IgD-negative memory B cell (primary cell): ENCODE measurements at regions not wholly inside any gene's neighbourhood (a gene's known extent, or its start where the extent isn't known, plus 50 kb on each side); places are given as distances from the start of the nearest gene placed in this dataset.
"Not testable (repeated sequence)": the region's sequence is repeated elsewhere in the genome, so short reads cannot be mapped to it uniquely, and the experiment has no call there.

Experiments used
- H3K27ac Mint-ChIP-seq, 3 donors: one replicate each; pipeline ENCODE4 v1.8.0; 2020 to 2022; ENCODE audit warnings: mild to moderate bottlenecking in 3 of 3, mixed read lengths in 3 of 3, moderate library complexity in 1 of 3
- H3K27me3 Mint-ChIP-seq: one replicate; pipeline ENCODE4 v1.8.0; 2021; ENCODE audit warnings: mixed read lengths
- H3K36me3 Mint-ChIP-seq: one replicate; pipeline ENCODE4 v1.8.0; 2020; ENCODE audit warnings: mild to moderate bottlenecking, mixed read lengths
- H3K4me1 Mint-ChIP-seq, 3 donors: one replicate each; pipeline ENCODE4 v1.8.0; 2020 to 2022; ENCODE audit warnings: mixed read lengths in 3 of 3, mild to moderate bottlenecking in 1 of 3
- H3K4me3 Mint-ChIP-seq, 4 donors: one replicate each; pipeline ENCODE4 v1.8.0; 2020 to 2022; ENCODE audit warnings: mild to moderate bottlenecking in 4 of 4, mixed read lengths in 4 of 4, moderate library complexity in 3 of 4
- H3K9me3 Mint-ChIP-seq, 3 donors: one replicate each; pipeline ENCODE4 v1.8.0; 2020 to 2021; ENCODE audit warnings: mixed read lengths in 3 of 3, mild to moderate bottlenecking in 1 of 3

DNA sequence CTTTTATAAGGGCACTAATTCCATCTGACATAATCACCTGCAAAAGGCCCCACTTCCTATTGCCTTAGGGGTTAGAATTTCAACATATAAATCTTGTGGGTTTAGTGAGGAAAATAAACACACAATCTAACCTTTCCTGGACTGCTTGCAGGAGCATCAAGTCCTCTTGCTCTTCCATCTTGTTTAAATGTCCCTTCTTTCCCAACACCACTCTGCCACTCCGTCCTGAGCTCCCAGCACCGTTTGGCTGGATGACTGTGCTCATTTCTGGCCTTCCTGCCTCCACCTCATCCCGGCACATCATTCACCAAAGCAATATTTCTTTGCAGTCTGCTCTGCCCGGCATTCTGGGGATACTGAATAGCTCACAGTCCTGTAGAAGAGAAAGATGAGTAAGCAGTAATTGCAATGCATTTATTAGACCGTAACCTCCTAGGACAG is 247.8 kb downstream of the BCL2 start:
- H3K27me3 Mint-ChIP-seq = no peaks in the 10 kb centered on the region
- no peak overlapping the region for H3K4me3 Mint-ChIP-seq
- peaks cover 2 to 4% (median 2%) of the 10 kb centered on the region in 3 donors for H3K9me3 Mint-ChIP-seq
- H3K27ac Mint-ChIP-seq = no peak overlapping the region
- peaks cover 0 to 8% (median 4%) of the 10 kb centered on the region in 3 donors for H3K4me1 Mint-ChIP-seq
- H3K36me3 Mint-ChIP-seq = peaks cover 2% of the 10 kb centered on the region

DNA sequence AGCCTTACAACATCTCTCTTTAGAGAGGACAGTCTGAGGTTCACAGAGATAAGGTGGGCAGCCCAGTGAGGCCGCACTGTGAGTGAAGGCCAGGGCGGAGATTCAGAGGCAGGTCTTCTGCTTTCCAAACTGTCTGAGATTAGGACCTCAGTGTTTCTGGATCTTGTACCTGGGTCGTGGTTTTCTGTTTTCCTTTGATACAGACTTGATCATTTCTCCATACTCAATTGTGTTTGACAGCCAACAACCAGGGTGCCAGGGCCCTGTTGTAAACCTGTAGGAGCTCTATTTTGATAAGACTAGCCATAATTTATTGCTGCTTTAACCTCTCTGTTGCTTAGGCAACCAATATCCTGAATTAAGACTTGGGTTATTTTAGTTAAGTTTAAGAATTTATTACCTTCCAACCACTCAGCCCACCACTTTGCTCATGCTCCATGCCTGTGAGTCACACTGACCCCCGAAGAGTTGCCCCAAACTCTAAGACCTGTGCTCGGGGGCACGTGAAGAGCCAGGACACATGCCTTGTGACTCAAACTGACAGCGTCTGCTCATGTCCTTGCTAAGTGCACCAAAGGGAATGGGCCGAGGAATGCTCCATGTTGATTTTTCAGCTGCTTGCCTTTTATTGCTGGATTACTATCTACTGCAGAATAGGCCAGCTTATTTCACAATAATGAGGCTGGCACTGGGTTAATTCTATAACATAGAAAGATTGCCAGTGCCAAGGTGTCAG is 248.6 kb downstream of the BCL2 start:
- H3K4me3 Mint-ChIP-seq = no peak overlapping the region
- H3K27me3 Mint-ChIP-seq = no peaks in the 10 kb centered on the region
- peaks cover 0 to 8% (median 4%) of the 10 kb centered on the region in 3 donors for H3K4me1 Mint-ChIP-seq
- peaks cover 2 to 4% (median 2%) of the 10 kb centered on the region in 3 donors for H3K9me3 Mint-ChIP-seq
- H3K27ac Mint-ChIP-seq = no peak overlapping the region
- H3K36me3 Mint-ChIP-seq = peaks cover 2% of the 10 kb centered on the region

DNA sequence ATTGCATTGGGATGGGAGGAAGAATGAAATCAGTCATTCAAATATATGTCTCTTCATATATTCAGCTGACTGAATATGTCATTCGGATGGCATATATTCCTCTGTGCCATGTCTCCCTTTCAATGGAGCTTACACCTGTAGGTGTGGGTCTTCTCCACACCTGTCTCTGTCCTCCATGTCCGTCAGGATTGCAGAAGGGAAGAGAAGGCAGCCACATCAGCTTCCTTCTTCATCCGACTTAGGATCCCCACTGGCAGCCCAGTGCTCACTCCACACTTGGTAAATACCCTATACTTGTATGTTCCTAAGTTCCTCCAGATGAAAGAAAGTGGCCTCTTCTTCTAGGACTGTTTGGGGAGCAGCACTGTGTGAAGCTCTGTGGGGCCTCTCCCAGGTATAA is 250.1 kb downstream of the BCL2 start:
- no peak overlapping the region for H3K4me3 Mint-ChIP-seq
- no peak overlapping the region for H3K27ac Mint-ChIP-seq
- H3K9me3 Mint-ChIP-seq = peaks cover 2 to 4% (median 2%) of the 10 kb centered on the region in 3 donors
- peaks cover 3% of the 10 kb centered on the region for H3K27me3 Mint-ChIP-seq
- H3K4me1 Mint-ChIP-seq = no peaks in the 10 kb centered on the region
- peaks cover 2% of the 10 kb centered on the region for H3K36me3 Mint-ChIP-seq

DNA sequence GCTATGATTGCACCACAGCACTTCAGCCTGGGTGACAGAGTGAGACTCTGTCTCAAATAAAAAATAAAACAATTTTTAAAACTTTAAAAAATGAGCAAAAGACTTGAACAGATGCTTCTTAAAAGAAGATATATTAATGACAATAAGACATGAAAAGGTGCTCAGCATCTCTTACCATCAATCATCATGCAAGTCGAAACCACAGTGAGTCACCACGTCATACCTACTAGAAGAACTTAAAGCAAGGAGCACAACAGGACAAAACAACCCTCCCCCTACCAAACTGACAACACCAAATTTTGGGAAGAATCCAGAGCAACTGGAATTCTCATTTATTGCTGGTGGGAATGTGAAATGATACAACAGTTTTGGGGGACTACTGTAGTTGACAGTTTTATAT is 251.6 kb downstream of the BCL2 start:
- Mint-ChIP-seq H3K4me1 (no peaks in the 10 kb centered on the region), H3K9me3 (peaks cover 2 to 4% (median 2%) of the 10 kb centered on the region in 3 donors), H3K27me3 (peaks cover 4% of the 10 kb centered on the region), H3K27ac (no peak overlapping the region), H3K4me3 (no peak overlapping the region), H3K36me3 (peaks cover 2% of the 10 kb centered on the region)

DNA sequence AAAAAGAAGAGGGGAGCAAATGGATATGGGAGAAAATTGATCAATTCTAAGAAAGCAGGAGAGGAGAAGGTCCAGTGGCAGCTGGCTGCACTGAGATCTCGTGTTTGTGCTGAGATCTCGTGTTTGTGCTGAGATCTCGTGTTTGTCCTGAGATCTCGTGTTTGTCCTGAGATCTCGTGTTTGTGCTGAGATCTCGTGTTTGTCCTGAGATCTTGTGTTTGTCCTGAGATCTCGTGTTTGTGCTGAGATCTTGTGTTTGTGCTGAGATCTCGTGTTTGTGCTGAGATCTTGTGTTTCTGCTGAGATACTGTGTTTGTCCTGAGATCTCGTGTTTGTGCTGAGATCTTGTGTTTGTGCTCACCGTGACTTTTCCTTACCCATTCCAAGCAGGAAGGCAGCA is 254.4 kb downstream of the BCL2 start:
- Mint-ChIP-seq H3K9me3 (peaks cover 2 to 4% (median 2%) of the 10 kb centered on the region in 3 donors), H3K27me3 (peaks cover 11% of the 10 kb centered on the region), H3K4me1 (no peaks in the 10 kb centered on the region), H3K36me3 (peaks cover 2% of the 10 kb centered on the region), H3K4me3 (no peak overlapping the region), H3K27ac (no peak overlapping the region)

DNA sequence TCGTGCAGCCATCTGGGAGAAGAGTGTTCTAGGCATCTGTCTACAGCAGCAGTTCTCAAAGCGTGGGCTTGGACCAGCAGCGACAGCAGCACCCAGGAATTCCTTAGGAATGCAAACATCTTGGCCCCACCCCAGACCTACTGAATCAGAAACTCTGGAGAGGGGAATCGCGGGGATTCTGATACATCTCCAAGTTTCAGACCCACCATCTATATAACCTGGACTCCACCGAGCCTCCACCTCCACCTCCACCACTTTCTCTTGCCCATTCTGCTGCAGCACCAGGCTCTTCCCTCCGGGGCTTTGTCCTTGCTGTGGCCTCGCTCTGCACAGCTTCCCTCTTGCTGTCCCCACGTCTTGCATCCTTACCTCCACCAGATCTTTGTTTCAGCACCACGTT is 256.4 kb downstream of the BCL2 start:
- Mint-ChIP-seq H3K36me3 (peaks cover 2% of the 10 kb centered on the region), H3K4me3 (no peak overlapping the region), H3K9me3 (no peaks in the 10 kb centered on the region), H3K27me3 (peaks cover 11% of the 10 kb centered on the region), H3K27ac (no peak overlapping the region), H3K4me1 (no peaks in the 10 kb centered on the region)

DNA sequence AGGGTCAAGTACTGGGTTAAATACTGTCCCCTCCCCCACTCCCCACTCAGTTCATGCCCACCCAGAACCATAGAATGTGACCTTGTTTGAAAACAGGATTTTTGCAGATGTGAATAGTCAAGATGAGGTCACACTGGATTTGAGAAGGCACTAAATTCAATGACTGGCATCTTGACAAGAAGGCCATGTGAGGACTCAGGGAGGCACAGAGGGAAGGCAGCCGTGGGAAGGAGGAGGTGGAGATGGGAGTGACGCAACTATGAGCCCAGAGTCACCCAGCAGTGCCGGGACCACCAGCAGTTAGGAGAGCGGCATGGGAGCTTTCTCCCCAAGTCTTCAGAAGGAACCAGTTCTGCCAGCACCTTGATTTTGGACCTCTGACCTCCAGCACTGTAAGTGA is 257.3 kb downstream of the BCL2 start:
- no peak overlapping the region for H3K4me3 Mint-ChIP-seq
- peaks cover 11% of the 10 kb centered on the region for H3K27me3 Mint-ChIP-seq
- no peaks in the 10 kb centered on the region for H3K9me3 Mint-ChIP-seq
- H3K27ac Mint-ChIP-seq = no peak overlapping the region
- no peaks in the 10 kb centered on the region for H3K4me1 Mint-ChIP-seq
- H3K36me3 Mint-ChIP-seq = no peaks in the 10 kb centered on the region

DNA sequence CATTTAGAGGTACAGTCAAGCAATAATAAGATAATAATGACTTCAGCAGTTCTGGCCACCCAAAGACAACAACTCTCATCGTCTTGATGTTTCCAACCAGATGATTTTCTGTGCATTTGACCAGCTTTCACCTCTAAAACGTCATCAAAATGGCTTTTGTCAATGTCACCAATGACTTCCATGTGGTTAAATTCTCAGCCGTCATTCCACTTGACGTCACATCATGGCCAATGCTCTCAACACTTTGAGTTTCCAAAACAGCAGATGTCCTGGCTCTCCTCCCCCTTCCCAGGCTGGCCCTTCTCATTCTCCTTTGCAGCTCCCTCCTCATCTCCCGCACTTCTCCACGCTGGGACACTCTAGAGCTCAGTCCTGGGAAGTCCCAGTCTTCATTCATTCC is 258.3 kb downstream of the BCL2 start:
- H3K27ac Mint-ChIP-seq = no peak overlapping the region
- H3K9me3 Mint-ChIP-seq = no peaks in the 10 kb centered on the region
- H3K27me3 Mint-ChIP-seq = peaks cover 12% of the 10 kb centered on the region
- no peak overlapping the region for H3K4me3 Mint-ChIP-seq
- H3K36me3 Mint-ChIP-seq = no peaks in the 10 kb centered on the region
- no peaks in the 10 kb centered on the region for H3K4me1 Mint-ChIP-seq

DNA sequence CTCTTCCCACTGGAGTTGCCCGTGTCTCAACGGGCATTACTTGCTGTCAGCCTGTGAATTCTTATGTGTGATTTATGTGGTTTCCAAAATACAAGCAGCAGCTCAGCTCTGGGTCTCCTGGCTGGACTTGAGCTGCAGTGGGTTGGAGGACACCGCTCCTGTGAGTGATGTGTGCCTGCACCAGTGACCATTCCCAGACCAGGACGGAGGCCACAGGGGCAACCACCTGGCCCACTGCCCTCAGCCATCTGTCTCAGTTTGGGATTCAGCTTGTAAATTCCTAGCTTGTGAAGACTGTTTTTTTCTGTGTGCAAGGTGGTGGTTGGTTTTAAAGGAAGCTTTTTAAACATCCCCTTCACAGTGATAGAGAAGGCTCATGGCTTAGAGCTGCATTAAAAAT is 261.0 kb downstream of the BCL2 start:
- Mint-ChIP-seq H3K27me3 (peaks cover 9% of the 10 kb centered on the region), H3K36me3 (no peaks in the 10 kb centered on the region), H3K4me3 (no peak overlapping the region), H3K27ac (no peak overlapping the region), H3K4me1 (peaks cover 5 to 11% (median 9%) of the 10 kb centered on the region in 3 donors), H3K9me3 (no peaks in the 10 kb centered on the region)

DNA sequence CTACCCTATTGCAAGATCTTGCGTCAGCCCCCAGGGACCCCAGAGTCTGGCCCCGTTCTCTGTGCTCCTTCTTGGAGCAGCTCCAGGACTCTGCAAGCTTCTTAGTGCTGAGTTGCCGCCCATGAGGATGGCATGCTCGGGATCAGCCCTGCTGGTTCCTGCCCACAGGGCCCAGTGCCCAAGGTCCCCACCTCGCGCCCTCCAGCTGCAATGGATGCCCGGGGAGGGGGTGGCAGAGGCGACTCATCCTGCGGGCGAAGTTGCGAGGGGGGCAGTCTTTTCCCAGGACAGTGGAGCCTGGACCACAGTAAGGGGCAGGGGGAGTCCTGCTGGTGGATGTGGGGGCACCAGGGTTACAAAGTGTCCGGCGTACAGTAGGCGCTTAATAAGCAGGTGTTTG is 261.9 kb downstream of the BCL2 start:
- Mint-ChIP-seq H3K4me1 (peaks cover 5 to 11% (median 9%) of the 10 kb centered on the region in 3 donors), H3K36me3 (no peaks in the 10 kb centered on the region), H3K27ac (no peak overlapping the region), H3K27me3 (peaks cover 6% of the 10 kb centered on the region), H3K4me3 (no peak overlapping the region), H3K9me3 (no peaks in the 10 kb centered on the region)

DNA sequence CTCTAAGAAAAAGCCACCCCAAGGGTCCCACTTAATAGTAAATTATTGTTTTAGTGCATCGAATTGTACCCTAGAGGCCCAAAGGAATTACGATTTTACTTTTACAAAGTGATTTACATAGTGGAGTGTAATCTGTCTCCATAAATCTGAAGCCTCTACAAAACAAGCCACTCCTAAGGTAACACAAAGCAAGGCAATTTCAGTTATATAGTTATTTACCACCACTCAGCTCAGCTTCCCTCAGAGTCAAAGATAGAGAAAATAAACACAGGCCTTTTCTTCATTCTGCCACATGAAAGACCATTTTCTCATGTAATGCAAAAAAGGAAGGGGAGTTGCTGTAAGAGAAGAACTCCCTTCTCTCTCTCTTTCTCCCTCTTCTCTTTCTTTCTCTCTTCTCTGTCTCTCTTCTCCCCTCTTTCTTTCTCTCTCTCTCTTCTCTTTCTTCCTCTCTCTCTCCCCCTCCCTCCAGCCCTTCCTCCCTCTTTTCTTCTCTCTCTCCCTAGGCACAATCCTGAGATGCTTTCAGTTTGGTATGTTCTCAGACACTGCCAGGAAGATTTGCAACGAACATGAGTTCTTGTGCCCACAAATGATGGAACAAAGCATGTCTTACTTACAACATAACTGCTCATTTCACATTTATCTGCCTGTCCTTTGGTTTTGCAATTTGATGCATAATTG is 264.5 kb downstream of the BCL2 start:
- Mint-ChIP-seq H3K9me3 (no peaks in the 10 kb centered on the region), H3K27ac (peak overlapping the region in 2 of 3 donors; percentile 3 to 72), H3K27me3 (peaks cover 1% of the 10 kb centered on the region), H3K4me1 (peaks cover 7 to 13% (median 11%) of the 10 kb centered on the region in 3 donors), H3K36me3 (peaks cover 2% of the 10 kb centered on the region), H3K4me3 (peak overlapping the region in 2 of 4 donors; percentile 56 to 90)

DNA sequence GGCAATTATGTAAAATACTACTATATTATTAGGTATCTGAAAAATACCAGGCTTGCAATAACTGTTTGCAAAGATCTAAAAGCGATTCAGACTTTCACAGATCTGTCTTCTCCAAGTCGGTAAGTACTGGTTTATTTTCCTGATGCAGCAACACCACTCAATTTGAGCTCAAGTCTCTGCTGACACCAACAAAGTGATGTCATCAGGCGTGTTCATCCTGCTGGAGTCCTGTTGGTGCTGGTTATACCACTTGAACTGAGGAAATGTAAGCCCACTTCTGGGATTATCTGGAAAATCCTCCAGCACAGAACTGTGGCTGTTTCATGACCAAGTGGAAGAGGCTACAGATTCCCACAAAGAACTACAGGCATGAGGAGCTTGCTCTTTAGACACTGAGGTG is 267.6 kb downstream of the BCL2 start:
- Mint-ChIP-seq H3K4me1 (peaks cover 11 to 13% (median 12%) of the 10 kb centered on the region in 3 donors), H3K4me3 (no peak overlapping the region), H3K9me3 (no peaks in the 10 kb centered on the region), H3K27ac (no peak overlapping the region), H3K36me3 (peaks cover 2% of the 10 kb centered on the region), H3K27me3 (peaks cover 1% of the 10 kb centered on the region)

DNA sequence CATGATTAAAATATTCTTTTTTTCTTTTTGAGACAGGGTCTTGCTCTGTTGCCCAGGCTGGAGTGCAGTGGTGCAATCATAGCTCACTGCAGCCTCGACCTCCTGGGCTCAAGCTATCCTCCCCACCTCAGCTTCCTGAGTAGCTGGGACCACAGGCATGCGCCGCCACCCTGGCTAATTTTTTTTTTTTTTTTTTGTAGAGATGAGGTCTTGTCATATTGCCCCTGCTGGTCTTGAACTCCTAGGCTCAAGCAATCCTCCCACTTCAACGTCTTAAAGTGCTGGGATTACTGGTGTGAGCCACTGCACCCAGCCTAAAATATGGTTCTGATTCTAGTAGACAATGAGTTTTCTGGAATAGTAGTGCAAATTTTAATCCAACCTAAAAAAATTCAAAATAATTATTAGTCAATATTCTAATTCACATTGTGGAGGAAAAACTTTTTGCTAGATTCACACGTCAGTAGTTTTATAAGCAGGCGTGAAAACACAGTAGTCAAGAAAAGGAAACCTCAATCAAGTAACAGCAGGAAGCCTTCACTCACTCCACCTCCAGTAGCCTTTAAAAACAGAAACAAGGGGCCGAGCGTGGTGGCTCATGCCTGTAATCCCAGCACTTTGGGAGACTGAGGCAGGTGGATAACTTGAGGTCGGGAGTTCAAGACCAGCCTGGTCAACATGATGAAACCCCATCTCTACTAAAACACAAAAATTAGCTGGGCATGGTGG is 268.7 kb downstream of the BCL2 start:
- H3K4me1 Mint-ChIP-seq = peaks cover 11 to 13% (median 12%) of the 10 kb centered on the region in 3 donors
- not testable (repeated sequence) for H3K27me3 Mint-ChIP-seq, H3K36me3 Mint-ChIP-seq, H3K9me3 Mint-ChIP-seq, H3K27ac Mint-ChIP-seq, H3K4me3 Mint-ChIP-seq

DNA sequence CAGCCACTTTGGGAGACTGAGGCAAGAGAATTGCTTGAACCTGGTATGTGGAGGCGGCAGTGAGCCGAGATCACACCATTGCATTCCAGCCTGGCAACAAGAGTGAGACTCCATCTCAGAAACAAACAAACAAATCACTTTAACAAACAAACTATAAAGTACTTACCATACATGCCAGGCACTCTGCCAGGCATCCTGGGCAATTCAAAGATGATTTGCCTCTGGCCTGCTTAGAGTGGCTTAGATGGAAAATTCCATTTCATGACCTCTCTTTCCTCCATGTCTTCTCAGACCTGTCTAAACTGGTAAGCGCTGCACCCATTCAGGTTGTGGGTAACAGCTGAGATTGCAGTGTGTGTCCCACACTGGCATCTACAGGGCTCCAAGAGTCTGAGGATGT is 273.2 kb downstream of the BCL2 start:
- peaks cover 3 to 9% (median 5%) of the 10 kb centered on the region in 3 donors for H3K4me1 Mint-ChIP-seq
- H3K27me3 Mint-ChIP-seq = peaks cover 1% of the 10 kb centered on the region
- no peaks in the 10 kb centered on the region for H3K36me3 Mint-ChIP-seq
- no peak overlapping the region for H3K27ac Mint-ChIP-seq
- no peak overlapping the region for H3K4me3 Mint-ChIP-seq
- H3K9me3 Mint-ChIP-seq = peaks cover 0 to 10% (median 1%) of the 10 kb centered on the region in 3 donors

DNA sequence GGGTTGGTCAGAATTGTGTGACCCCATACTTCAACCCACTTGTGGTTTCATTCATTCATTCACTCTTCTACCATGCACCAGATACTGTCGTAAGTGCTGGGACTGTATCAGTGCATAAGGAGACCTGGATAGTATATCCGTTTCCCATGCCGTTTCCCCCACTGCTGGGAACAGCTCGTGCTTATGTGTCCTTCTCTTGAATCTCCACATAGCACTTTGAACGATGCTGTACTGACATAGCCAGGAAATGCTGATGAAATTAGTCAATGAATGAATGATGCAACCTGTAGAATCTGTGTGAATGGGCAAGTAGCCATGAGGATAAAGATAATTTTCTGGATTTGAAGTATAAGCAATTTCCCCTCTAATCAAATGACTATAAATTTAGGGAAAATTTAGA is 276.1 kb downstream of the BCL2 start:
- H3K4me3 Mint-ChIP-seq = no peak overlapping the region
- no peak overlapping the region for H3K27ac Mint-ChIP-seq
- no peaks in the 10 kb centered on the region for H3K36me3 Mint-ChIP-seq
- H3K9me3 Mint-ChIP-seq = peaks cover 0 to 10% (median 1%) of the 10 kb centered on the region in 3 donors
- H3K4me1 Mint-ChIP-seq = peaks cover 8 to 16% (median 16%) of the 10 kb centered on the region in 3 donors
- no peaks in the 10 kb centered on the region for H3K27me3 Mint-ChIP-seq
